NB4 (cell line): ENCODE measurements at regions not wholly inside any gene's neighbourhood (a gene's known extent, or its start where the extent isn't known, plus 50 kb on each side); places are given as distances from the start of the nearest gene placed in this dataset.

Experiments
- DNase-seq: peaks from one replicate; pipeline ENCODE4 v3.0.0; 2010; ENCODE audit warnings: low read depth
- H3K4me3 ChIP-seq: one replicate; pipeline ENCODE4 v1.5.1; 2011; ENCODE audit warnings: mild to moderate bottlenecking, low read depth, low read length, moderate library complexity
- MYC ChIP-seq: IDR thresholded peaks from 2 replicates; pipeline ENCODE4 v1.6.1; 2011; ENCODE audit warnings: low read depth, low read length
- POLR2A ChIP-seq: IDR thresholded peaks from 2 replicates; pipeline ENCODE4 v1.6.1; 2011; ENCODE audit warnings: mild to moderate bottlenecking; ENCODE audit not compliant: insufficient read length; ENCODE audit errors: extremely low read depth
- TF ChIP-seq, protein P1 (sequence below): IDR thresholded peaks from one replicate; pipeline ENCODE4 v1.5.1; 2012; ENCODE audit warnings: low read depth, low read length
- TF ChIP-seq, protein P2 (sequence below): IDR thresholded peaks from 2 replicates; pipeline ENCODE4 v1.6.1; 2011; ENCODE audit warnings: low read depth, low read length

DNA sequence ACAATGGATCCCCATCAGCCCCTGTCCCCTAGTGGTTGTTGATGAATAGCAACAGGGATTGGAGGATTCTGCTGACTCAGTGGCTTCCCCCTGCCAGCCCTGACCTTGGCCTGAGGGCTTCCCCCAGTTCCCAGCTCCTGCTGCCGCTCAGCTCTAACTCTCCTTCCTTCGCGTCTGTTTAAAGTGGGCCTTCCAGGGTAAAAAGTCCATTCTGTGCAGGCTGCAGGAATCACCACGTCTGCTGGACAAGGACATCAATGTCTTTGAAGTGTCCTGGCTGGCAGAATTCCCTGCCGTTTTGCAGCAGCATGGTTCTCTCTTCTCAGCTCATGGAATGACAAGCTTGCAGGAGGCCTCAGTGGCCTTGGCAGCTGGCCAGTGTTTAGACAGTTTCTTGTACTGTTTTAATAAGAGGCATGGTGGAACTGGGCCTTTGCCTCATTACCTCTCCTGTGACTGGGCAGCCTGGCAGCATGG is 152.5 kb upstream of the STX18 start:
- H3K4me3 ChIP-seq, result no peak overlapping the region
- TF ChIP-seq, protein P1, sequence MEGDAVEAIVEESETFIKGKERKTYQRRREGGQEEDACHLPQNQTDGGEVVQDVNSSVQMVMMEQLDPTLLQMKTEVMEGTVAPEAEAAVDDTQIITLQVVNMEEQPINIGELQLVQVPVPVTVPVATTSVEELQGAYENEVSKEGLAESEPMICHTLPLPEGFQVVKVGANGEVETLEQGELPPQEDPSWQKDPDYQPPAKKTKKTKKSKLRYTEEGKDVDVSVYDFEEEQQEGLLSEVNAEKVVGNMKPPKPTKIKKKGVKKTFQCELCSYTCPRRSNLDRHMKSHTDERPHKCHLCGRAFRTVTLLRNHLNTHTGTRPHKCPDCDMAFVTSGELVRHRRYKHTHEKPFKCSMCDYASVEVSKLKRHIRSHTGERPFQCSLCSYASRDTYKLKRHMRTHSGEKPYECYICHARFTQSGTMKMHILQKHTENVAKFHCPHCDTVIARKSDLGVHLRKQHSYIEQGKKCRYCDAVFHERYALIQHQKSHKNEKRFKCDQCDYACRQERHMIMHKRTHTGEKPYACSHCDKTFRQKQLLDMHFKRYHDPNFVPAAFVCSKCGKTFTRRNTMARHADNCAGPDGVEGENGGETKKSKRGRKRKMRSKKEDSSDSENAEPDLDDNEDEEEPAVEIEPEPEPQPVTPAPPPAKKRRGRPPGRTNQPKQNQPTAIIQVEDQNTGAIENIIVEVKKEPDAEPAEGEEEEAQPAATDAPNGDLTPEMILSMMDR, result peak; percentile 31
- TF ChIP-seq, protein P2, sequence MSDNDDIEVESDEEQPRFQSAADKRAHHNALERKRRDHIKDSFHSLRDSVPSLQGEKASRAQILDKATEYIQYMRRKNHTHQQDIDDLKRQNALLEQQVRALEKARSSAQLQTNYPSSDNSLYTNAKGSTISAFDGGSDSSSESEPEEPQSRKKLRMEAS, result no peak
- DNase-seq, result peak; percentile 44

DNA sequence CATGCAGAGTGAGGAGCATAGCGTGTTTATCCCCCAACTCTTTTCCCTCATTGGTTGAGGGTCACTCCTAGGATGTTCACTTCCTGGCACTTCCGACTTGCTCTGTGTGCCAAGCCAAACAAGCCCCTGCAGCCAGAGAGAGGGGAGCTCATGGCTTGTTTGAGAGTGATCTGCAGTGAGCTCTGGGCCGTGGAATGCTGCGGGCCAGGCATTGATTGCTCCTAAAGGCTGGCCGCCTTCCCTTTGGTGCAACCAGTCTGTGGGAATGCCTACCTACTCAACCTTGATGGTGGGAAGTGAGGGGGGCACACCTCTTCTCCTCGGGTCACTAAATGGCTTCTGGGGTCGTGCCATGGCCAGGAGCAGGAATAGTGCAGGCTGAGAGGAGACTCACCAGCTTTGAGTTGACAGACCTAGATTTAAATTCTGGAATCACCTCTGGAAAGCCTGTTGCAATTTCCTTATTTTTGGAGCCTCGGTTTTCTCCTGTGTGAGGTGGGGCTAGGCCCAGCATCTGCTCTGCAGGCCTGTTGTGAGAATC is 152.0 kb upstream of the STX18 start:
- no peak for TF ChIP-seq MYC
- TF ChIP-seq, protein P2, result no peak
- TF ChIP-seq POLR2A, result no peak
- TF ChIP-seq, protein P1, result no peak
- no peak for DNase-seq
- no peak overlapping the region for H3K4me3 ChIP-seq

DNA sequence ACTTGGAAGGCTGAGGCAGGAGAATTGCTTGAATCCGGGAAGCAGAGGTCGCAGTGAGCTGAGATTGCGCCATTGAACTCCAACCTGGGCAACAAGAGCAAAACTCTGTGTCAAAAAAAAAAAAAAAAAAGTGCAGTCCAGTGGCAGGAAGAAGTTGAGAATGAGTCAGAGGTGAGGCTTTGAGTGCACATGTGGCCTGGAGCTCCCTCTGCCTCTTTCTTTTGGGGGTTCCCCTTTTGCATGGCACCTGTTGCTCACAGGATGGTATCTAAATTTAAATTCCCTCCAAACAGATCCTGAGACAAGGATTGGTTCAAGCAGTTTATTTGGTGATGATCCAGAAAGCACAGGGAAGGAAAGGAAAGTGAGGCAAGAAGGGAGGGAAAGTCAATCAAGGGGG is 151.4 kb upstream of the STX18 start:
- peak; percentile 75 for TF ChIP-seq MYC
- TF ChIP-seq, protein P2, result peak; percentile 79
- TF ChIP-seq POLR2A, result no peak
- TF ChIP-seq, protein P1, result no peak
- no peak overlapping the region for H3K4me3 ChIP-seq
- DNase-seq, result peak; percentile 79

DNA sequence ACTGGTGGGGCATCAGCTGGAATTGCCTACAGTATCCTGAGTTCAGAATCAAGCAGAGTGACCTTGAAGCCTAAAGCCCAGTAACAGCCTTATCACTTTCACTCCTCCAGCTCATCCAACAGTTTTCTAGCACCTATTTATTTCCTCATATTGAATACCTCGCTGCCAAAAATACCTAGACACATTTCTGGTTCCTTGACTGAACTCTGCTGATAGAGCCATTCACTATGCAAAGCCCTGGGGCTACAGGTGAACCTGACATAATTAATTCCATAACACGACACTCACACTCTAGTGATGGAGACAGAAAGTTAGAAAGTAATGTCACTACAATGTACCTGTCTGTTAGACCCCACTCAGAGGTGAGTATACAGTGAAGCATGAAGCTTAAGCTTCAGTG is 149.0 kb upstream of the STX18 start:
- no peak overlapping the region for H3K4me3 ChIP-seq
- no peak for TF ChIP-seq MYC
- no peak for DNase-seq

DNA sequence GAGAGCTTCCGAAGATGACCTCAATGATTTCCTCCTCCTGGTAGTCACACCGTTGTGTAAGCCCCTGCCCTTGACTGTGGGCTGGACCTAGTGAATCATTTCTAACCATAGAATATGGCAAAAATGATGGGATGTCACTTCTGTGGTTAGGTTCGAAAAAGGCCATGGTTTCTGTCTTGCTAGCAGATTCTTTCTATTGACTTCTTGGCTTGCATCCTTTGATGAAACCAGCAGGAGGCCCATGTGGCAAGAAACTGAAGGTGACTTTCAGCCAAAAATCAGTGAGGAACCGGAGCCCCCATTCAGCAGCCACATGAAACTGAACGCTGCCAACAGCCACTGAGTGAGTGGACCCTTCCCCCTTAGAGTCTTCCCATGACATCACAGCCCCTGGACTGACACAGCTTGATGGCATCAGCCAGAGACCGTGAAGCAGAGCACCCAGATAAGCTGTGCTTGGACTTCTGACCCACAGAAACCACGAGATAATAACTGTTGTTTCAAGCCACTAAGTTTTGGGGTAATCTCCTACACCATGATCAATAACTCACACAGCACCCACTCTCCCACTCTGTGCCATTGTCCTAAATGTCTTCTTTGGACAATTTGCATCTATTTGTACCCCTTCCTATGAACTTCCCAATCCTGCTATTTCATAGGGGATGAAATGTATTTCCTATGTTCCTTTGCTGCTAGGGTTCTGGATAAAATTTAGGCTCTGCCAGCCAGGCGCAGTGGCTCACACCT is 148.0 kb upstream of the STX18 start:
- DNase-seq, result peak; percentile 14
- TF ChIP-seq, protein P2, result no peak
- TF ChIP-seq MYC, result no peak
- TF ChIP-seq, protein P1, result no peak
- no peak for TF ChIP-seq POLR2A

DNA sequence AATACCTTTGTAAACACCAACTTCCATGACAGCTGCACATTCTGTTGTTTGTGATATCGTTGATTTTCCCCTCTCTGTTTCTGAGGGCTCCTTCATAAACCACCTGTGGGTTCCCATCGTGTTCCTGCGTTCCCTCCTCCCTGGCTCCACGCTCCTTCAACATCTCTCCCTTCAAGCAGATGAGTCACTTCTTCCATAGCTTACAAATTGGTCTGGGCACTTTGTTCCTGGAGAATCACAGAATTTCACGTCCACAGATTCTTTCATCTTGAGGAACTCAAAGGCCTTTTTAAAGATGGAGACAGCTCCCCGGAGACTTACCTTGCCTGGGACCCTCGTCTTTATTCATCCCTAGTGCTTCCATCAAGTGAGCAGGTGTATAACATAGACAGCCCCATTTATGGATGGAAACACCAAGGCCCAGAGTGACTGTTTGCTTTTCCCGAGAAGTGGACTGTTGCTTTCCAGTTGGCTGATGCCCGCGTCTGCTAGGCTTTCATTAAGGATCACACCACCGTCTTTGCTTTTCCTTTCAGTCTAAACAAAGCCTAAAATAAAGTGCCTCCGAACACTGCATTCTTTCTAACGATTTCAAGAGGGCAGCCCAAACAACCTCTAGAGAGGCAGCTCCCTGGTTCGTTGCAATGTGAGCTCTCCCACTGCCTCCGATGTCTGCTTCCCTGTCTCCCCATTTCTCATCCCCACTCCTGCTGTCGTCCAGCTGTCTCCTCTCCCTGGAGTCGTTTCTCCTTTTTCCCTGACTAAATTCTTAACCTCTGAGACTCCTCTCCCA is 146.3 kb upstream of the STX18 start:
- no peak overlapping the region for H3K4me3 ChIP-seq
- TF ChIP-seq POLR2A (no peak), MYC (no peak)
- TF ChIP-seq, protein P1, result no peak
- TF ChIP-seq, protein P2, result no peak

More for the DNA sequence above, 148.0 kb upstream of the STX18 start:
- no peak overlapping the region for H3K4me3 ChIP-seq

More for the DNA sequence above, 146.3 kb upstream of the STX18 start:
- no peak for DNase-seq
